ENCODE measurements at regions not wholly inside any gene's neighbourhood (a gene's known extent, or its start where the extent isn't known, plus 50 kb on each side); places are given as distances from the start of the nearest gene placed in this dataset.

- TF ChIP-seq TAF1 (IDR thresholded peaks at IDR 0.05; ENCODE audit: borderline replicate concordance, insufficient read depth, low read length) (no peak), REST (IDR thresholded peaks at IDR 0.05; ENCODE audit: insufficient read depth in 1 of 2, low read depth in 2 of 2, low read length in 2 of 2) (no peak)
Observed at GRCh38 chr20:20955892-20956291, 150.3 kb downstream of the LINC00237 start.
